ENCODE measurements at regions not wholly inside any gene's neighbourhood (a gene's known extent, or its start where the extent isn't known, plus 50 kb on each side); places are given as distances from the start of the nearest gene placed in this dataset.

- H3K9me3 ChIP-seq: no peaks in the 10 kb centered on the region
- WGBS, 2 donors: 88% methylated on average over 2 of the region's 2 CpGs
- no peaks in the 10 kb centered on the region for H3K4me1 ChIP-seq
- intact Hi-C loops (cut with DNase I): no loop called here
- DNase-seq (no peak), ATAC-seq (no peak)
- TF ChIP-seq POLR2A (IDR thresholded peaks at IDR 0.05): no peak
- TF ChIP-seq, protein P1, sequence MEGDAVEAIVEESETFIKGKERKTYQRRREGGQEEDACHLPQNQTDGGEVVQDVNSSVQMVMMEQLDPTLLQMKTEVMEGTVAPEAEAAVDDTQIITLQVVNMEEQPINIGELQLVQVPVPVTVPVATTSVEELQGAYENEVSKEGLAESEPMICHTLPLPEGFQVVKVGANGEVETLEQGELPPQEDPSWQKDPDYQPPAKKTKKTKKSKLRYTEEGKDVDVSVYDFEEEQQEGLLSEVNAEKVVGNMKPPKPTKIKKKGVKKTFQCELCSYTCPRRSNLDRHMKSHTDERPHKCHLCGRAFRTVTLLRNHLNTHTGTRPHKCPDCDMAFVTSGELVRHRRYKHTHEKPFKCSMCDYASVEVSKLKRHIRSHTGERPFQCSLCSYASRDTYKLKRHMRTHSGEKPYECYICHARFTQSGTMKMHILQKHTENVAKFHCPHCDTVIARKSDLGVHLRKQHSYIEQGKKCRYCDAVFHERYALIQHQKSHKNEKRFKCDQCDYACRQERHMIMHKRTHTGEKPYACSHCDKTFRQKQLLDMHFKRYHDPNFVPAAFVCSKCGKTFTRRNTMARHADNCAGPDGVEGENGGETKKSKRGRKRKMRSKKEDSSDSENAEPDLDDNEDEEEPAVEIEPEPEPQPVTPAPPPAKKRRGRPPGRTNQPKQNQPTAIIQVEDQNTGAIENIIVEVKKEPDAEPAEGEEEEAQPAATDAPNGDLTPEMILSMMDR (IDR thresholded peaks at IDR 0.05): no peak
- H3K36me3 ChIP-seq (replicated peaks in 1 of 2; ENCODE audit: insufficient read depth in 1 of 2, low read depth in 2 of 2): no peaks in the 10 kb centered on the region
- H3K27ac ChIP-seq: no peak overlapping the region
- no peaks in the 10 kb centered on the region for H3K27me3 ChIP-seq
- H3K4me3 ChIP-seq: no peak overlapping the region
Observed at GRCh38 chr9:106130374-106130773, 436.0 kb downstream of the TMEM38B start.

GRCh38 chr9:106143781-106144180 lies 449.4 kb downstream of the TMEM38B start:
- intact Hi-C loops (cut with DNase I): no loop called here
- Histone ChIP-seq H3K27ac (no peak overlapping the region), H3K9me3 (no peaks in the 10 kb centered on the region), H3K4me3 (no peak overlapping the region), H3K36me3 (replicated peaks in 1 of 2; ENCODE audit: insufficient read depth in 1 of 2, low read depth in 2 of 2) (no peaks in the 10 kb centered on the region), H3K27me3 (no peaks in the 10 kb centered on the region), H3K4me1 (no peaks in the 10 kb centered on the region)
- WGBS, 2 donors: 31 to 42% methylated on average over 2 of the region's 2 CpGs
- no peak for DNase-seq
- no peak for ATAC-seq
- TF ChIP-seq, protein P1 (IDR thresholded peaks at IDR 0.05): no peak
- TF ChIP-seq POLR2A (IDR thresholded peaks at IDR 0.05): no peak

GRCh38 chr9:106146066-106146840 lies 451.9 kb downstream of the TMEM38B start:
- Histone ChIP-seq H3K27me3 (no peaks in the 10 kb centered on the region), H3K4me1 (no peaks in the 10 kb centered on the region), H3K36me3 (replicated peaks in 1 of 2; ENCODE audit: insufficient read depth in 1 of 2, low read depth in 2 of 2) (no peaks in the 10 kb centered on the region), H3K4me3 (no peak overlapping the region), H3K27ac (no peak overlapping the region), H3K9me3 (no peaks in the 10 kb centered on the region)
- ATAC-seq (no peak), DNase-seq (no peak)
- intact Hi-C loops (cut with DNase I): no loop called here
- 19 to 27% methylated on average over 6 of the region's 6 CpGs for WGBS, 2 donors
- TF ChIP-seq, protein P1 (IDR thresholded peaks at IDR 0.05): no peak

- no peak for DNase-seq
- no peaks in the 10 kb centered on the region for H3K9me3 ChIP-seq
- no peaks in the 10 kb centered on the region for H3K4me1 ChIP-seq
- H3K36me3 ChIP-seq (replicated peaks in 1 of 2; ENCODE audit: insufficient read depth in 1 of 2, low read depth in 2 of 2): no peaks in the 10 kb centered on the region
- no peak for TF ChIP-seq POLR2A (IDR thresholded peaks at IDR 0.05)
- TF ChIP-seq, protein P1 (IDR thresholded peaks at IDR 0.05): no peak
- intact Hi-C loops (cut with DNase I): no loop called here
- ATAC-seq: no peak
- H3K27me3 ChIP-seq: no peaks in the 10 kb centered on the region
- no peak overlapping the region for H3K4me3 ChIP-seq
- H3K27ac ChIP-seq: no peak overlapping the region
Observed at GRCh38 chr9:106146886-106147285, 452.5 kb downstream of the TMEM38B start.

- intact Hi-C loops (cut with DNase I): no loop called here
- Histone ChIP-seq H3K4me3 (no peak overlapping the region), H3K4me1 (no peaks in the 10 kb centered on the region), H3K36me3 (replicated peaks in 1 of 2; ENCODE audit: insufficient read depth in 1 of 2, low read depth in 2 of 2) (no peaks in the 10 kb centered on the region), H3K27me3 (no peaks in the 10 kb centered on the region), H3K27ac (no peak overlapping the region), H3K9me3 (no peaks in the 10 kb centered on the region)
- no peak for ATAC-seq
- 24 to 27% methylated on average over 1 of the region's 1 CpG for WGBS, 2 donors
- no peak for TF ChIP-seq POLR2A (IDR thresholded peaks at IDR 0.05)
- TF ChIP-seq, protein P1 (IDR thresholded peaks at IDR 0.05): no peak
- no peak for DNase-seq
Observed at GRCh38 chr9:106149956-106150355, 455.6 kb downstream of the TMEM38B start.
